PFSK-1 (cell line): ENCODE measurements at regions not wholly inside any gene's neighbourhood (a gene's known extent, or its start where the extent isn't known, plus 50 kb on each side); places are given as distances from the start of the nearest gene placed in this dataset.

Source experiments
- FOXP2 ChIP-seq: optimal IDR thresholded peaks from 2 replicates; pipeline ENCODE3; 2011; ENCODE audit warnings: borderline replicate concordance, control low read depth, inconsistent platforms; ENCODE audit not compliant: insufficient read depth; ENCODE audit errors: extremely low read length, extremely low read depth
- POLR2AphosphoS5 ChIP-seq: IDR thresholded peaks from 2 replicates; pipeline ENCODE4 v1.6.1; 2012; ENCODE audit warnings: low read depth, mild to moderate bottlenecking, control low read depth, low read length, moderate library complexity
- SIN3A ChIP-seq: IDR thresholded peaks from 2 replicates; pipeline ENCODE4 v1.6.1; 2012; ENCODE audit warnings: mild to moderate bottlenecking, low read length, moderate library complexity, borderline replicate concordance; ENCODE audit not compliant: insufficient read depth
- TAF1 ChIP-seq: IDR thresholded peaks from 2 replicates; pipeline ENCODE4 v1.6.1; 2012; ENCODE audit warnings: low read length, control low read depth, borderline replicate concordance; ENCODE audit not compliant: insufficient read depth
- TF ChIP-seq, protein P1 (sequence below), 2 experiments: IDR thresholded peaks; 2 replicates each; pipeline versions ENCODE4 v1.6.1 to v1.8.0; 2011 to 2012; ENCODE audit warnings: low read depth in 2 of 2, low read length in 2 of 2, control low read depth in 1 of 2, inconsistent platforms in 1 of 2, mild to moderate bottlenecking in 1 of 2, moderate library complexity in 1 of 2; ENCODE audit not compliant: insufficient read depth in 1 of 2

DNA sequence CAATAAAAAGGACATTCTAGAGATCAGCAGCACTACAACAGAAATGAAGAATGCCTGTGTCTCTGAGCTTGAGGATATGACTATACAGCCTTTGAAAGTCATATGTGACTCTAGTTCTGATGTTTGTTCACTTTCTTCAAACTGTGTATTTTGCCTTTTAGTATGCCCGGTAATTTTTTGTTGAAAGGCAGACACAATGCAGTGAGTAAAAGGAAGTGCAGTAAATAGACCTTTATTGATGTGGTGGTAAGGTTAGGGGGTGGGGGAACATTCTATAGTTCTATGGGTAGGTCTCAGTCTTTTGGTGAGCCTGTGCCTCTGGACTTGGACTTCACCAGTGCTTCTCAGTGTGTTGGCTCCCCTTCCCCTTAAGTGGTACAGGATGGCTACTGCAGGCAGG, 143.5 kb upstream of the CDC14C start:
- TF ChIP-seq, protein P1, sequence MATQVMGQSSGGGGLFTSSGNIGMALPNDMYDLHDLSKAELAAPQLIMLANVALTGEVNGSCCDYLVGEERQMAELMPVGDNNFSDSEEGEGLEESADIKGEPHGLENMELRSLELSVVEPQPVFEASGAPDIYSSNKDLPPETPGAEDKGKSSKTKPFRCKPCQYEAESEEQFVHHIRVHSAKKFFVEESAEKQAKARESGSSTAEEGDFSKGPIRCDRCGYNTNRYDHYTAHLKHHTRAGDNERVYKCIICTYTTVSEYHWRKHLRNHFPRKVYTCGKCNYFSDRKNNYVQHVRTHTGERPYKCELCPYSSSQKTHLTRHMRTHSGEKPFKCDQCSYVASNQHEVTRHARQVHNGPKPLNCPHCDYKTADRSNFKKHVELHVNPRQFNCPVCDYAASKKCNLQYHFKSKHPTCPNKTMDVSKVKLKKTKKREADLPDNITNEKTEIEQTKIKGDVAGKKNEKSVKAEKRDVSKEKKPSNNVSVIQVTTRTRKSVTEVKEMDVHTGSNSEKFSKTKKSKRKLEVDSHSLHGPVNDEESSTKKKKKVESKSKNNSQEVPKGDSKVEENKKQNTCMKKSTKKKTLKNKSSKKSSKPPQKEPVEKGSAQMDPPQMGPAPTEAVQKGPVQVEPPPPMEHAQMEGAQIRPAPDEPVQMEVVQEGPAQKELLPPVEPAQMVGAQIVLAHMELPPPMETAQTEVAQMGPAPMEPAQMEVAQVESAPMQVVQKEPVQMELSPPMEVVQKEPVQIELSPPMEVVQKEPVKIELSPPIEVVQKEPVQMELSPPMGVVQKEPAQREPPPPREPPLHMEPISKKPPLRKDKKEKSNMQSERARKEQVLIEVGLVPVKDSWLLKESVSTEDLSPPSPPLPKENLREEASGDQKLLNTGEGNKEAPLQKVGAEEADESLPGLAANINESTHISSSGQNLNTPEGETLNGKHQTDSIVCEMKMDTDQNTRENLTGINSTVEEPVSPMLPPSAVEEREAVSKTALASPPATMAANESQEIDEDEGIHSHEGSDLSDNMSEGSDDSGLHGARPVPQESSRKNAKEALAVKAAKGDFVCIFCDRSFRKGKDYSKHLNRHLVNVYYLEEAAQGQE (IDR thresholded peaks at IDR 0.05; ENCODE audit: insufficient read depth in 1 of 2, low read depth in 2 of 2, low read length in 2 of 2) = no peak
- no peak for TF ChIP-seq TAF1
- no peak for TF ChIP-seq POLR2AphosphoS5
- no peak for TF ChIP-seq SIN3A
- TF ChIP-seq FOXP2 = no peak
